HCT116 (cell line): ENCODE measurements at regions not wholly inside any gene's neighbourhood (a gene's known extent, or its start where the extent isn't known, plus 50 kb on each side); places are given as distances from the start of the nearest gene placed in this dataset.

Source experiments
- ATF3 ChIP-seq: IDR thresholded peaks from 2 replicates; pipeline ENCODE4 v1.6.1; 2012
- CEBPB ChIP-seq: IDR thresholded peaks from 2 replicates; pipeline ENCODE4 v1.6.1; 2012; ENCODE audit warnings: low read depth
- CTCF ChIP-seq, 3 experiments: fragments of 200-600 bp in 1 of 3; sonication (generic) in 1 of 3; IDR thresholded peaks in 2 of 3; conservative IDR thresholded peaks in 1 of 3; 2 replicates each; pipeline ENCODE4 v1.5.1; 2012 to 2017; ENCODE audit warnings: low read depth in 2 of 3, low read length in 2 of 3, antibody characterized with exemption in 1 of 3, borderline replicate concordance in 1 of 3, control low read depth in 1 of 3, mild to moderate bottlenecking in 1 of 3, mixed read lengths in 1 of 3, mixed run types in 1 of 3, moderate library complexity in 1 of 3; ENCODE audit not compliant: insufficient read depth in 1 of 3
- ELF1 ChIP-seq: IDR thresholded peaks from 2 replicates; pipeline ENCODE4 v1.6.1; 2012; ENCODE audit warnings: low read depth, borderline replicate concordance
- JUND ChIP-seq: IDR thresholded peaks from 2 replicates; pipeline ENCODE4 v1.6.1; 2012
- POLR2A ChIP-seq: IDR thresholded peaks from 2 replicates; pipeline ENCODE4 v1.7.0; 2011; ENCODE audit warnings: borderline replicate concordance; ENCODE audit not compliant: insufficient read depth, insufficient read length; ENCODE audit errors: extremely low read depth
- RAD21 ChIP-seq: IDR thresholded peaks from 2 replicates; pipeline ENCODE4 v1.6.1; 2012; ENCODE audit warnings: low read depth, mild to moderate bottlenecking
- REST ChIP-seq: IDR thresholded peaks from 2 replicates; pipeline ENCODE4 v1.6.1; 2012; ENCODE audit warnings: low read depth
- SRF ChIP-seq: IDR thresholded peaks from 2 replicates; pipeline ENCODE4 v1.6.1; 2012; ENCODE audit warnings: low read depth
- TCF7L2 ChIP-seq: IDR thresholded peaks from 2 replicates; pipeline ENCODE4 v1.7.0; 2011; ENCODE audit warnings: borderline replicate concordance, inconsistent platforms; ENCODE audit not compliant: insufficient read depth, insufficient read length; ENCODE audit errors: extremely low read depth

- no peak for TF ChIP-seq JUND
- no peak for TF ChIP-seq SRF
- TF ChIP-seq RAD21: no peak
- TF ChIP-seq CTCF (IDR thresholded peaks at IDR 0.05 in 2 of 3, conservative IDR thresholded peaks at IDR 0.05 in 1 of 3; ENCODE audit: borderline replicate concordance in 1 of 3, insufficient read depth in 1 of 3, low read depth in 2 of 3, low read length in 2 of 3): no peak
- no peak for TF ChIP-seq ELF1
- TF ChIP-seq CEBPB: no peak
- TF ChIP-seq TCF7L2: no peak
- no peak for TF ChIP-seq POLR2A
- TF ChIP-seq REST: no peak
- TF ChIP-seq ATF3: no peak
These were observed 1156.6 kb downstream of the PLA2G4A start for GRCh38 chr1:187985145-187985896.
